Erythroblast (primary cell): ENCODE measurements at regions not wholly inside any gene's neighbourhood (a gene's known extent, or its start where the extent isn't known, plus 50 kb on each side); places are given as distances from the start of the nearest gene placed in this dataset.

Experiments
- GATA1 ChIP-seq: IDR thresholded peaks from 2 replicates; pipeline ENCODE4 v1.6.1; 2011; ENCODE audit warnings: low read depth, mild to moderate bottlenecking, control low read depth, low read length, moderate library complexity
- POLR2A ChIP-seq: IDR thresholded peaks from 2 replicates; pipeline ENCODE4 v1.6.1; 2011; ENCODE audit warnings: mild to moderate bottlenecking, low read length

- TF ChIP-seq GATA1, result no peak
- no peak for TF ChIP-seq POLR2A
Observed at GRCh38 chr1:93735722-93736121, 54.1 kb upstream of the BCAR3 start.
